GM13977 (cell line): ENCODE measurements at regions not wholly inside any gene's neighbourhood (a gene's known extent, or its start where the extent isn't known, plus 50 kb on each side); places are given as distances from the start of the nearest gene placed in this dataset.
"Not testable (repeated sequence)": the region's sequence is repeated elsewhere in the genome, so short reads cannot be mapped to it uniquely, and the experiment has no call there.

Experiments used
- DNase-seq: peaks from one replicate; pipeline ENCODE4 v3.0.0; 2012; ENCODE audit warnings: low spot score
- in situ Hi-C: fragments of 300-500 bp; cut with MboI; formaldehyde crosslinking; loops from one replicate; pipeline ENCODE4 v1.12.0; 2022; ENCODE audit warnings: low sequenced_read_pairs, low pct_unique_long_range_greater_than_20kb, mixed read lengths, inconsistent platforms; ENCODE audit not compliant: unreplicated experiment
- TF ChIP-seq, protein P1 (sequence below): IDR thresholded peaks from 2 replicates; pipeline ENCODE4 v1.5.1; 2012; ENCODE audit warnings: mild to moderate bottlenecking, control low read depth; ENCODE audit not compliant: insufficient read depth; ENCODE audit errors: extremely low read depth, missing control alignments

- TF ChIP-seq, protein P1, sequence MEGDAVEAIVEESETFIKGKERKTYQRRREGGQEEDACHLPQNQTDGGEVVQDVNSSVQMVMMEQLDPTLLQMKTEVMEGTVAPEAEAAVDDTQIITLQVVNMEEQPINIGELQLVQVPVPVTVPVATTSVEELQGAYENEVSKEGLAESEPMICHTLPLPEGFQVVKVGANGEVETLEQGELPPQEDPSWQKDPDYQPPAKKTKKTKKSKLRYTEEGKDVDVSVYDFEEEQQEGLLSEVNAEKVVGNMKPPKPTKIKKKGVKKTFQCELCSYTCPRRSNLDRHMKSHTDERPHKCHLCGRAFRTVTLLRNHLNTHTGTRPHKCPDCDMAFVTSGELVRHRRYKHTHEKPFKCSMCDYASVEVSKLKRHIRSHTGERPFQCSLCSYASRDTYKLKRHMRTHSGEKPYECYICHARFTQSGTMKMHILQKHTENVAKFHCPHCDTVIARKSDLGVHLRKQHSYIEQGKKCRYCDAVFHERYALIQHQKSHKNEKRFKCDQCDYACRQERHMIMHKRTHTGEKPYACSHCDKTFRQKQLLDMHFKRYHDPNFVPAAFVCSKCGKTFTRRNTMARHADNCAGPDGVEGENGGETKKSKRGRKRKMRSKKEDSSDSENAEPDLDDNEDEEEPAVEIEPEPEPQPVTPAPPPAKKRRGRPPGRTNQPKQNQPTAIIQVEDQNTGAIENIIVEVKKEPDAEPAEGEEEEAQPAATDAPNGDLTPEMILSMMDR = no peak
- no peak for DNase-seq
- in situ Hi-C loops = no loop called here
Measured at GRCh38 chr16:29139261-29139802, 154.5 kb downstream of the LAT start.

- in situ Hi-C loops, DNase-seq: not testable (repeated sequence)
Measured at GRCh38 chr16:29138698-29139097, 153.8 kb downstream of the LAT start.

GRCh38 chr16:29137894-29138662 is 153.2 kb downstream of the LAT start:
- DNase-seq = not testable (repeated sequence)

GRCh38 chr16:29137461-29137860 is 152.6 kb downstream of the LAT start:
- DNase-seq, in situ Hi-C loops: not testable (repeated sequence)

More at GRCh38 chr16:29137894-29138662, 153.2 kb downstream of the LAT start:
- in situ Hi-C loops = not testable (repeated sequence)

GRCh38 chr16:29136916-29137315 is 152.1 kb downstream of the LAT start:
- in situ Hi-C loops, DNase-seq: not testable (repeated sequence)

DNA sequence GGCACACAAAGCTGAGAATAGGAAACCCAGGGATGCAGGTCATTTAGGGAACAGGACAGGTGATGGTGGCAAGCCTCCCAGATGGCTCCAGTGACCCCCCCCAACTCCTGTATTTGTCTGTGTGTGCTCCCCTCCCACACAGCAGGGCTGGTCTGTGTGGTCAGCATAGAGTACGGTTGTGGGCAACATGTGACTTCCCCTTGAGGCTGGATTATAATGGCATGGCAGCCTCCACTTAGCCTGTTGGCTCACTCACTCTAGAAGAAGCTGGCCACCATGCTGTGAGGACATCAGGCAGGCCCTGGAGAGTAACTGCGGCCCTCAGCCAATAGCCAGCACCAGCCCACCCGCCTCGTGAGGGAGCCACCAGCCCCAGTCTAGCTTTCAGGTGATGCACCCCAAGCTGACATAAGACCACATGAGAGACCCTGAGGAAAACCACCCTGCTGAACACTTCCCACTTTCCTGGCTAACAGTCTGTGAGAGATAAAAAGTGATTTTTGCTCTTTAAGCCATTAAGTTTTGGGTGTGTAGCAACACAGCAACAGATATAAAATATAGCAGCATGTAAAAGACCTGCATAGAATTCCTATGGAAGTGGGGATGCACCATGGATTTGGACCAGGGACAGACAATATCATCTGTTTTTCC is 151.3 kb downstream of the LAT start:
- in situ Hi-C loops, DNase-seq: not testable (repeated sequence)

GRCh38 chr16:29135098-29135497 is 150.2 kb downstream of the LAT start:
- in situ Hi-C loops, DNase-seq: not testable (repeated sequence)

GRCh38 chr16:29133681-29134430 is 149.0 kb downstream of the LAT start:
- DNase-seq, in situ Hi-C loops: not testable (repeated sequence)

- DNase-seq, in situ Hi-C loops: not testable (repeated sequence)
Measured at GRCh38 chr16:29132869-29133268, 148.0 kb downstream of the LAT start.

DNA sequence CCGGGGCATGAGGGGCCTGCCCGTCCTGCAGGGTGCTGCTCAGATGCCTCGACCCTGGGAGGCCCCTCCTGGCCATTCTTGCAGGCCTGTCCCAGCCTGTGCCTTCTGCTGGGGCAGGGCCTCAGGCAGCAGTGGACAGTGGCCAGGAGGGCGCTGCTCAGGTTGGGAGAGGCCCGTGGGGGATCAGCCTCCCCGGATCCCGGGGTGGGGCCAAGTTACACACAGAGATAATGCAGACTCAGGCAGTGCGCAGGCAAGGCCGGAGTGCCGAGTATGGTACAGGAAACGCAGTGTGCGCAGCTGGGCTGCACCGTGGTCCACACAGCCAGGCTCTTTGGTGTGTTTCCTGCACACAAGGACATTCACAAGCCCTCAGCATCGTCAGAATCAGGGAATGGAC is 147.6 kb downstream of the LAT start:
- DNase-seq, in situ Hi-C loops: not testable (repeated sequence)

- not testable (repeated sequence) for DNase-seq
Measured at GRCh38 chr16:29130901-29131851, 146.3 kb downstream of the LAT start.

GRCh38 chr16:29130131-29130711 is 145.4 kb downstream of the LAT start:
- DNase-seq, in situ Hi-C loops: not testable (repeated sequence)

More at GRCh38 chr16:29130901-29131851, 146.3 kb downstream of the LAT start:
- in situ Hi-C loops = not testable (repeated sequence)

DNA sequence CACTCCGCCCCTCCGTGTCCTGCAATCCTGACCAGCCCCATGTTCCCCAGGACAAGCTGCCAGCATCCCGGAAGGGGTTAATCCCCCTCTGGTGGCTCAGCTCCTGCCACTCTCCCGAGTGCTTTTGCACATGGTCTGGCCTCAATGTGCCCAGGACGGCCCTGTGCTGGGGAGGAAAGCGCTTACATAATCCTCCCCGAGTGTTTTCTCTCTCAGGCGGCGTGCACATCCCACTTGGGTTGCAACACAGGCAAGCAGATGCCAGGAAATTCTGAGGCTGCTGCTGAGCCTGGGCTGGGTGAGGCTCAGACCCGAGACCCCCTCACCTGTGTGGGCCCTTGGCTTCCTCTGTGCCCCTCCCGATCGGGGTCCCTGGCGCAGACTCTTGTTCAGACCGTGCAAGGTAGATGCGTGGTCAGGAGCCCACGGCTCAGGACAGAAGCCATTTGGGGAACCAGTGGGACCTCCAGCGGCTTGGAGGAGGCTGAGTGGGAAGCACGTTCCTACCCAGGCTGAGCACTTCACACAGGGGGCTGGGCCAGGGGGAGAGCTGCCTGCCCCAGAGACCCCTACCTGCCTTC is 144.7 kb downstream of the LAT start:
- DNase-seq = not testable (repeated sequence)

DNA sequence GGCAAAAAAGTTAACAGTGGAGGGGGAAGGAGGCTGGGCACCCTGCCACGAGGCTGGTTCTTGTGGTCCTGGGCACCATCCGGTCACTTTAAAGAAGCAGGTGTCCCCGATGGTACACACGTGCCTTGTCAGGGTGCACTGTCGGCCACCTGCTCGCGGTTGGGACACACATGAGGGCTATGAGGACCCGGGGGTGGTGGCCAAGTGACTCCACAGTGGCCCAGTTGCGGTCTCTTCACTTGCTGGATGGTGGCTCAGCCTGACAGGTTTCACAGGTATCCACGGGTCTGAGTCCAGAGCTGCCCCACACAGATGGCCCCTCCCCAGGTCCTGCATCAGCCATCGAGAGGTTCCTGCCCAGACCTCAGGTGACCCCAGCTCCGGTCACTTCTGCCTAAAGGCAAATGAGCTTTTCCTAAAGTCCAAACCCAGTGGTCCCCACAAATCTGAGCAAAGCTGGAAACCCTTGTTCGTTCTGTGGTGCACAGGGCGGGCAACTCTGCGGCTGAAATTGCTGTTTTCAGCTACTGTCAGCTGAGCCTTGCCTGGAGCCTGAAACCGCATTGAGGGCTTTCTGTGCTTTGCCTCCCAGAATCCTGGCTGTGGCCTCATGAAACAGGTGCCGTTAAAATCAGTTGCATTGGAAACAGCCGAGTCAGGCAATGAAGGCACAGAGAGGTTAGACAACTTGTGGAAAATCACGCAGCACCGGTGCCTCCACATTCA is 144.0 kb downstream of the LAT start:
- in situ Hi-C loops, DNase-seq: not testable (repeated sequence)

More for the DNA sequence above, 144.7 kb downstream of the LAT start:
- in situ Hi-C loops = not testable (repeated sequence)
